Limb (tissue), 2 donors: ENCODE measurements at regions not wholly inside any gene's neighbourhood (a gene's known extent, or its start where the extent isn't known, plus 50 kb on each side); places are given as distances from the start of the nearest gene placed in this dataset.

ENCODE experiments used
- DNase-seq, 2 donors: peaks; one replicate each; pipeline ENCODE4 v3.0.0-alpha.2; 2016; ENCODE audit errors: extremely low spot score in 2 of 2

DNA sequence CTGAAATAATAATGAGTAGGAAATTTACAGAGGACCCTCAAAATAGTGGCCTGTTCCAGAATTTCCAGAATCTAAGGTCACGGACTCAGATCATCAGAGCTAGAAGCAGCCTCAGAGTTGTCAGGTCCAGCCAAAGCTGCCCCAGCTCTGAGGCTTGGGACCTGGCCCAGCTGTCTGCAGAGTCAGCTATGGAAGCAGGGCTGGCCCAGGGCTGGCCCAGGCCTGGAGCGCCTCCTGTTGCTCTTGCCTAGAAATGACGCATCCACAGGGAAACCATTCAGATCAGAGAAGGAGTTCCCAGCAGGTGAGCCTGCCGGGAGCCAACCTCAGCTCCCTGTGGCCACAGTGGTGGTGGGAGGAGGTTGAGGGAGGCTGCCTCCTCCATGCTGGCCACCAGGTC is 106.7 kb upstream of the ARL4C start:
- no peak for DNase-seq

- DNase-seq: no peak
These were observed 104.3 kb upstream of the ARL4C start for GRCh38 chr2:234601213-234601612.

DNA sequence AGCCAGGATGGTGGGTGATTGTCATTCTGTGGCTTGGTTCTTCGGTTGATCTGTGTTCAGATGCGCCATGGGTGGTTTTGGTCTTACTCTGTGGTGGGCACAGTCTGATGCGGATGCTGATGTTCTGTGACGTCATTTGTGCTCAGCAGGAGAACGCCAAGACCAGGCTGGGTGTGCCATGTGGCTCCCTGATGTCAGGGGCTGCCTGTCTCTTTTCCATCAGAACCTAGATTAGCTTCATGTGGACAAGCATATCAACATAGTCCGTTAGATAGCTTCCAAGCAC is 100.6 kb upstream of the ARL4C start:
- DNase-seq: no peak

DNA sequence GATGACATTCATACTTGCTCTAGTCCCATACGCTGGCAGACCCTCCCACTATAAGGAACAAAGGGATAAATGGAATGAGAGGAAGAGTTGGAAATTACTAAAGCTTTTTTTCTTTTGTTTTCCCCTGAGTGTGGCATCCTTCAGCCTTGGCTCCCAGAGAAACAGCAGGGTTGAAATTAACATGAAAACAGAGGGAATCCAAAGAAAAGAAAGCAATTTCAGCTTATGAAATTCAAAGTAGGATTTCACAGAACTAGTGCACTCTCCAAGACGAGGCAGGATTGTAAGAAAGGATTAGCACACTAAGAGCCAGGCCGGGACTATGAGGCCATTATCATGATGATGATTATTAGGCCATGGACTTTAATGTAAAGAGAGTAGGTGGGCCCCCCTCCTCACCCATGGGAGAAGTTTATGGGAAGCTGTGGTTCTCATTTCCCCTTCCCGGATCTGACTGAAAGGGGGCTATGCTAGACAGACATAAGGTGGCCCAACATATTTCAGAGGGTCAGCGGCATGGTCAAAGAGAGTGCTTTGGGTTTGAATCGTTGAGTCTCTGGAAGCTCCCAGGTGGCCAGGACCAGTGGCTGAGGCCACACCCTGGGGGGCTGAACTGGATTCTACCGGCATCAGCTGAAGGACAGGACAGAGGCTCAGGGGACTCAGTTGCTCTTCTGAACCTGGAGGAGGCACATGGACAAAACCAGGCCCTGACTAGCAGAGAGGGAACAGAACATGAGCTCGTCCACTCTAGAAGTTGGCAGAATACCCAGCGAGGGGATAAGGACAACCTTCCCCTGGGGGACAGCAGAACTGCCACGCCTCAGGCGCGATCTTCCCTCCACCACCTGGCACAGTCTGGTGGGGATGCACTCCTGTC is 100.1 kb upstream of the ARL4C start:
- DNase-seq: no peak

DNA sequence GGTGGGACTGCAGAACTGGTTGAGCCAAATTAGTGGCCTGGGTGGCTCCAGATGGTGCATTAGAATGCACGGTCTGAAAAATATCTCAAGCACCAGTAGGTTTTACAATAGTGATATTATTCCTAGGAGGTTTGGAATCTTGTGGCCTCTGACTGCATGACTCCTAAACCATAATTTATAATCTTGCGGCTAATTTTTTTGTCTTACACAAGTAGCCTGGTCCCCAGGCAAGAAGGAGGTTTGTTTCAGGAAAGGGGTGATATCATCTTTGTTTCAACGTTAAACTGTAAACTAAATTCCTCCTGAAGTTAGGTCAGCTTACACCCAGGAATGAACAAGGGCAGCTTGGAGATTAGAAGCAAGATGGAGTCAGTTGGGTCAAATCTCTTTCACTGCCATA is 98.9 kb upstream of the ARL4C start:
- no peak for DNase-seq

DNA sequence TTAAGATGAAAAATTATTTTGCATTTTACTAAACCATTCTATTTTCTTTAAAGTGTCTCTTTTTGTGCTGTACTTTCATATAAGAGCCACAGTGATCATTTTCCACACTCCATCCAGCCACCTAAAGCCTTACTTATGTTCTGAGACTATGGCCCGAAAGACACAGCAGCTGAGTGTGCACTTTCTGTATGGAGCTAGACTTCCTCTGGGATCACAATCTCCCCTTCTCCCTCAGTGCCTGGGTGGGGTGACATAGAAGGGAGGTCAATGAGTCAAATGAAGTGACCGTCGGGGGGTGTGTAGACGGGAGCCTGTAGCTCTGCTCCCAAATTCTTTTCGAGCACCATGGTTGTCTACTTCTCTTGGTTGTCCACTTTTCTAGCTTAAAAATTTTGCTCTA is 97.8 kb upstream of the ARL4C start:
- no peak for DNase-seq

GRCh38 chr2:234593636-234594035 is 96.8 kb upstream of the ARL4C start:
- DNase-seq: no peak

- no peak for DNase-seq
These were observed 95.7 kb upstream of the ARL4C start for GRCh38 chr2:234592541-234592940.

GRCh38 chr2:234590076-234590475 is 93.2 kb upstream of the ARL4C start:
- DNase-seq: no peak

DNA sequence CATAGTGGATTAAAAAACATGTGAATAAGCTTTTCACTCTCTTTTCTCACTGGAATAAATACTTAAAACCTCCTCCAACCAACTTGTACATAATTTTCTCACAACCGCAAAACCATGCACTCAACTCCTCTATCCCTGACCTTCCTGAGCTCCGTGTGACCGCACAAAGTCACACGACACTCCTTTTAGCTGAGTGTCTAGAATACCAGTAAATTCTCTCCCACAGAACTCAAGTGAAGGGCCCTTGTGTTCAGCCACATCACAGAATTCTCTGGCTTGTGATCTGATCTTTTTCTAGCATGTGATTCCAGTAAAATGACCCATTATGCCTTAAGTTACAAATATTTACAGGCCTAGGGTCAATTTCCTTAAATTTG is 91.2 kb upstream of the ARL4C start:
- no peak for DNase-seq

DNA sequence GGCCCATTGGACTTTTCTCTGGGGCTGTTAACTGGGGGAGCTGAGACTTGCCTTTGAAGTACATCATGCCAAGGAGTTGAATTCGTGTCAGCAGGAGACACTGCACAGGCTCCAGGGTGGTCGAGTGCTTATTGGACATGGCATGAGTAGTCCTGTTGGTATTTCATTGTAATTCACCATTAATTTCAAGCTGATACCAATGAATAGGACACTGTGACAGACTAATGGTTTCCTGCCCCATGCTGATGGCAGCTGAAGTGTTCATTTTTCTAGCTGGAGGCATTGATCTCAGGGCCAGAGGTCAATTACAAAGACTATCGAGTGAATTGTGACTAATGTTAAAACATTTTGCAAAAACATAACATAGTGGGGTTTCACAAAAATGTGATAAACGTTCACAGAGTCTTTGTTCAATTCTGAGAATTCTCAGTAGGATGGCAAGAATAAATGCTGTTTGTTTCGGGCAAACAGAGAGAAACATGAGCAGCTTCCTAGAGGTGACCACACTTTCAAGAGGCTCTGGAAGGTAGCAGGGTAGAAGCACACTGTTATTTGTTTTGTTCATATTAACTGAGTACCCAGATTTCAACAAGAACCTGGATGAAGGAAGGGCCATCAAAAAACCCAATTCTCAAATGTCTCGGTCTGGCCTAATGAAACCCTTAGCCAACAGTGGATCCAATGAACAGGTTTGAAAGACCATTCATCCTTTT is 90.6 kb upstream of the ARL4C start:
- no peak for DNase-seq

DNA sequence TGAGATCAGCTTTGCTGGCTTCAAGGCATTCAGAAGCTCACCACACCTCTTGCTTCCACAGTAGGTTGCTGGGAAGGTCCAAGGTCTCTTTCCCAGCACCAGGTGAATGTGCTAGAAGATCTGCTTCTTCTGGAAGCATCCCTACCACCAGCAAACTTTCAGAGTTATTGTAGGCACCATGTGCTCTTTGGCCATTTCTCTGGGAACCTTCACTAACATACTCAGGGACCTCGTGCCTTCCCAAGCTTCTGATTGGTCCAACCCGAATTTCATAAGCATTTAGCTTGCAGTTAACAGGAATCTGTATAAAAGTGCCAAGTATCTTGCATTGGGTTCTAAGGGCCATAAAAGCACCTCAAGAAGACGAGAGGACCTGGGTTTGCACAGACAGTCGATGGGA is 86.5 kb upstream of the ARL4C start:
- DNase-seq: no peak

DNA sequence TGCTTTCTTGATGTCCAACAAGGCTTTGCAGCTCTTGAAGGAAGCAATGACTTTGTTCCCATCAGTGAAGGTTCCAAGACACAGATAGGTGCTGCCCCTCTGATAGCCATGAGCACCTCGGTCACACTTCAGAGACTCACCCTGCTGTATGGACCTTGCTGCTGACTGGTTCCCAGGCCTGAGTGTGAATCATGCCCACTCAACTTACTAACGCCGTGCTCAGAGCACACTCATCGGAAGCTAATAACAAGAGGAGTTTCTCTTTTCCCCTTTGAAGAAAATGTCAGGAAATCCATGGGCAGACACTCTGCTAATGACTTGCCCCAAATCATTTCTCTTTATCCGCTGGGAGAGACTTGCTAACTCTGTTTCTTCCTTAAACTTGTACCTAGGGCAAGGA is 83.8 kb upstream of the ARL4C start:
- DNase-seq: no peak

GRCh38 chr2:234579231-234579962 is 82.5 kb upstream of the ARL4C start:
- DNase-seq: no peak

- DNase-seq: no peak
These were observed 81.5 kb upstream of the ARL4C start for GRCh38 chr2:234578389-234578788.

- DNase-seq: no peak
These were observed 80.3 kb upstream of the ARL4C start for GRCh38 chr2:234577191-234577590.

GRCh38 chr2:234571620-234572407 is 74.9 kb upstream of the ARL4C start:
- DNase-seq: no peak

DNA sequence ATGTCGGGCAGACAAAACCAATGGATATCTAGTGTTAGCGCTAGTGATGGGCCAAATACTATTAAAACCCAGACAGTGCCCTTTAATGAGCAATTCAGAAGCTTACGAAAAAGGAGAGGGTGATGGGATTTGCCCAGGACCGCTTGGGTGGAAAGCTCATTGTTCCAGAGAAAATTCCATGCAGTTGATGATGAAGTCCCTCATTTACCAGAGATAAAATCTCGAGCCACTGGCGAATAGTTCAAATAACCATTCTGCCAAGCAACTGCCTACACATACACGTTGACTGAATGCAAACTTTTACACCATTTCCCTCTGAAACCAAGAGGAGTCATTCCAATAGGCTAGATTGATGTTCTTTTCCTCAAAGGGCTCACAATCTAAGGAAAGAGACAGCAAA is 73.6 kb upstream of the ARL4C start:
- DNase-seq: no peak

GRCh38 chr2:234569776-234570430 is 73.0 kb upstream of the ARL4C start:
- no peak for DNase-seq

DNA sequence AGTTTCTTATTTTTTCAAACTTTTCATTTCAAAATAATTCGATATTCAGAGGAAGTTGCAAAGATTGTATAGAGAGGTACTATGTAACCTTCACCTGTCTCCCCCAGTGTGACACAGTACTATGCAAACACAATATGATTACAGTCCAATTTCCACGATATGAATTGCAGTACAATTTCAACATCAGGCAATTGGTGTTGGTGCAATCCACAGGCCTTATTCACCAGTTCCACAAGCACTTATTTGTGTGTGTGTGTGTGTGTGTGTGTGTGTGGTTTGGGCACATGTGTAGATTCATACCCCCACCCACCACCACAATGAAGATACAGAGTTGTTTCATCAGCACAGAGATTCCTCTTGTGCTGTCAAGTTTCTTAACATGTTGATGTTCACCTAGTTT is 69.7 kb upstream of the ARL4C start:
- no peak for DNase-seq
